IMR-90 (cell line): ENCODE measurements at regions not wholly inside any gene's neighbourhood (a gene's known extent, or its start where the extent isn't known, plus 50 kb on each side); places are given as distances from the start of the nearest gene placed in this dataset.

Source experiments
- ATAC-seq: fragments of 200-7000 bp; cut with Tn5 transposase; 2 replicates; pipeline ENCODE4 v1.9.1; 2020; ENCODE audit warnings: low read depth, mild to moderate bottlenecking, moderate library complexity
- BruUV-seq: library from RNA; stranded (reverse); fragments of 400-500 nt; replicated peaks from 2 replicates; lab custom pipeline; 2021; lab: Mats Ljungman, UMichigan
- CTCF ChIA-PET: fragments of 300-600 bp; formaldehyde crosslinking; extraction: SDS; loops from one replicate; lab custom pipeline; 2021; ENCODE audit warnings: antibody characterized with exemption; lab: Yijun Ruan, JAX
- POLR2A ChIA-PET: fragments of 300-600 bp; sonication (Branson Sonifier 250); formaldehyde crosslinking; loops from one replicate; lab custom pipeline; 2022; ENCODE audit warnings: antibody characterized with exemption; ENCODE audit not compliant: unreplicated experiment; lab: Charles Lee
- DNase-seq: peaks from one replicate; pipeline ENCODE4 v3.0.0; 2013
- H2AFZ ChIP-seq: replicated peaks from 2 replicates; pipeline ENCODE3; 2013; ENCODE audit warnings: low read length, mild to moderate bottlenecking; ENCODE audit not compliant: poor library complexity
- H2AK5ac ChIP-seq: 2 replicates; pipeline ENCODE4 v1.6.1; 2013; ENCODE audit warnings: low read depth, low read length, inconsistent platforms
- H2AK9ac ChIP-seq: replicated peaks from 2 replicates; pipeline ENCODE3; 2013; ENCODE audit warnings: mild to moderate bottlenecking, low read depth, low read length, moderate library complexity; ENCODE audit not compliant: poor library complexity
- H2BK120ac ChIP-seq: 2 replicates; pipeline ENCODE4 v1.6.1; 2013; ENCODE audit warnings: low read depth, low read length, inconsistent platforms
- H2BK15ac ChIP-seq: 3 replicates; pipeline ENCODE4 v1.6.1; 2013; ENCODE audit warnings: low read depth, low read length, inconsistent platforms
- H2BK20ac ChIP-seq: 2 replicates; pipeline ENCODE4 v1.6.1; 2013; ENCODE audit warnings: low read depth, mild to moderate bottlenecking, inconsistent platforms, low read length, moderate library complexity
- H2BK5ac ChIP-seq: 2 replicates; pipeline ENCODE4 v1.6.1; 2013; ENCODE audit warnings: mild to moderate bottlenecking, low read depth, low read length, inconsistent platforms; ENCODE audit not compliant: poor library complexity, severe bottlenecking
- H3K14ac ChIP-seq: replicated peaks from 2 replicates; pipeline ENCODE4 v1.6.1; 2013; ENCODE audit warnings: low read depth, low read length, inconsistent platforms
- H3K18ac ChIP-seq: 2 replicates; pipeline ENCODE4 v1.6.1; 2013; ENCODE audit warnings: low read depth, low read length, control low read depth
- H3K23ac ChIP-seq: 2 replicates; pipeline ENCODE4 v1.6.1; 2013; ENCODE audit warnings: low read depth, low read length, inconsistent platforms
- H3K27ac ChIP-seq: 2 replicates; pipeline ENCODE4 v1.5.1; 2013; ENCODE audit warnings: mild to moderate bottlenecking, control low read depth, low read length; ENCODE audit not compliant: insufficient read depth
- H3K27me3 ChIP-seq: 2 replicates; pipeline ENCODE4 v1.6.1; 2013; ENCODE audit warnings: low read length; ENCODE audit not compliant: control insufficient read depth, insufficient read depth
- H3K36me3 ChIP-seq: 2 replicates; pipeline ENCODE4 v1.6.1; 2013; ENCODE audit warnings: low read length, mixed read lengths; ENCODE audit not compliant: control insufficient read depth, insufficient read depth
- H3K4ac ChIP-seq: 2 replicates; pipeline ENCODE4 v1.6.1; 2013; ENCODE audit warnings: low read depth, low read length, inconsistent platforms
- H3K4me1 ChIP-seq: 2 replicates; pipeline ENCODE4 v1.6.1; 2013; ENCODE audit warnings: low read length, mixed read lengths; ENCODE audit not compliant: control insufficient read depth, insufficient read depth
- H3K4me2 ChIP-seq: 2 replicates; pipeline ENCODE4 v1.6.1; 2013; ENCODE audit warnings: low read depth, mild to moderate bottlenecking, control low read depth, low read length, moderate library complexity
- H3K4me3 ChIP-seq: 2 replicates; pipeline ENCODE4 v1.5.1; 2013; ENCODE audit warnings: low read depth, mild to moderate bottlenecking, control low read depth, low read length, moderate library complexity; ENCODE audit not compliant: insufficient read depth
- H3K56ac ChIP-seq: 2 replicates; pipeline ENCODE4 v1.6.1; 2013; ENCODE audit warnings: low read length, inconsistent platforms; ENCODE audit not compliant: insufficient read depth; ENCODE audit errors: extremely low read depth
- H3K79me1 ChIP-seq, 2 experiments: 2 replicates each; pipeline ENCODE4 v1.6.1; 2013; ENCODE audit warnings: low read length in 2 of 2, inconsistent platforms in 1 of 2, low read depth in 1 of 2
- H3K9ac ChIP-seq: 2 replicates; pipeline ENCODE4 v1.6.1; 2013; ENCODE audit warnings: low read depth, low read length, control low read depth
- H3K9me1 ChIP-seq: 2 replicates; pipeline ENCODE4 v1.6.1; 2013; ENCODE audit warnings: low read length, inconsistent platforms; ENCODE audit not compliant: insufficient read depth
- H3K9me3 ChIP-seq: 2 replicates; pipeline ENCODE4 v1.6.1; 2013; ENCODE audit warnings: low read length; ENCODE audit not compliant: control insufficient read depth, insufficient read depth
- H4K20me1 ChIP-seq: 2 replicates; pipeline ENCODE4 v1.6.1; 2013; ENCODE audit warnings: low read length, inconsistent platforms; ENCODE audit not compliant: insufficient read depth
- H4K5ac ChIP-seq: 2 replicates; pipeline ENCODE4 v1.6.1; 2013; ENCODE audit warnings: mild to moderate bottlenecking, low read depth, low read length, control low read depth
- H4K8ac ChIP-seq, 2 experiments: 2 replicates each; pipeline ENCODE4 v1.6.1; 2013; ENCODE audit warnings: low read depth in 2 of 2, low read length in 2 of 2, control low read depth in 1 of 2, inconsistent platforms in 1 of 2
- H4K91ac ChIP-seq: 2 replicates; pipeline ENCODE4 v1.6.1; 2013; ENCODE audit warnings: low read depth, low read length, inconsistent platforms; ENCODE audit not compliant: insufficient read depth
- BHLHE40 ChIP-seq: fragments of 150-350 bp; IDR thresholded peaks from 2 replicates; pipeline ENCODE4 v1.6.1; 2016; ENCODE audit warnings: mild to moderate bottlenecking, low read depth, low read length
- CEBPB ChIP-seq: IDR thresholded peaks from 2 replicates; pipeline ENCODE4 v1.6.1; 2012; ENCODE audit warnings: low read depth, low read length, improper control_type of control experiment
- CHD1 ChIP-seq: IDR thresholded peaks from 2 replicates; pipeline ENCODE4 v1.6.1; 2012; ENCODE audit warnings: low read depth, low read length, improper control_type of control experiment
- CTCF ChIP-seq: conservative IDR thresholded peaks from 2 replicates; pipeline ENCODE4 v1.5.1; 2012; ENCODE audit warnings: mild to moderate bottlenecking, low read depth, low read length, improper control_type of control experiment
- FOS ChIP-seq: fragments of 150-350 bp; IDR thresholded peaks from 2 replicates; pipeline ENCODE4 v1.6.1; 2016; ENCODE audit warnings: low read depth, low read length
- MAFK ChIP-seq: IDR thresholded peaks from 2 replicates; pipeline ENCODE4 v1.6.1; 2012; ENCODE audit warnings: low read depth, low read length, improper control_type of control experiment
- MAZ ChIP-seq: IDR thresholded peaks from 2 replicates; pipeline ENCODE4 v1.6.1; 2012; ENCODE audit warnings: low read depth, mild to moderate bottlenecking, low read length, improper control_type of control experiment, moderate library complexity, borderline replicate concordance
- MXI1 ChIP-seq: IDR thresholded peaks from 2 replicates; pipeline ENCODE4 v1.6.1; 2012; ENCODE audit warnings: low read depth, mild to moderate bottlenecking, low read length, moderate library complexity, borderline replicate concordance
- NFE2L2 ChIP-seq: fragments of 150-350 bp; IDR thresholded peaks from 2 replicates; pipeline ENCODE4 v1.6.1; 2016; ENCODE audit warnings: low read depth, mild to moderate bottlenecking, low read length
- POLR2A ChIP-seq: IDR thresholded peaks from 2 replicates; pipeline ENCODE4 v1.6.1; 2012; ENCODE audit warnings: mild to moderate bottlenecking, low read depth, low read length
- RAD21 ChIP-seq: IDR thresholded peaks from 2 replicates; pipeline ENCODE4 v1.6.1; 2012; ENCODE audit warnings: low read length, improper control_type of control experiment
- RCOR1 ChIP-seq: IDR thresholded peaks from 2 replicates; pipeline ENCODE4 v1.6.1; 2012; ENCODE audit warnings: mild to moderate bottlenecking, low read length, improper control_type of control experiment; ENCODE audit not compliant: insufficient replicate concordance
- RFX5 ChIP-seq: IDR thresholded peaks from 2 replicates; pipeline ENCODE4 v1.8.0; 2012; ENCODE audit warnings: low read depth, mild to moderate bottlenecking, low read length, moderate library complexity
- SMC3 ChIP-seq: fragments of 150-350 bp; IDR thresholded peaks from 2 replicates; pipeline ENCODE4 v1.6.1; 2016; ENCODE audit warnings: low read depth, mild to moderate bottlenecking, antibody characterized with exemption, low read length, moderate library complexity
- USF2 ChIP-seq: fragments of 150-350 bp; IDR thresholded peaks from 2 replicates; pipeline ENCODE4 v1.6.1; 2017; ENCODE audit warnings: mild to moderate bottlenecking, antibody characterized with exemption, low read length, low read depth
- WGBS, 2 experiments: methylation state at CpG; one replicate each; pipeline versions ENCODE4 v1.1.5 to v1.1.7; 2013; ENCODE audit warnings: missing lambda C conversion rate in 2 of 2; ENCODE audit not compliant: insufficient read length in 1 of 2; ENCODE audit errors: extremely low coverage in 2 of 2; 5-methylcytosine and 5-hydroxymethylcytosine counted together
- dilution Hi-C: fragments of 300-500 bp; cut with HindIII; formaldehyde crosslinking; loops from one replicate; pipeline ENCODE4 v1.14.3; 2018; ENCODE audit warnings: low sequenced_read_pairs; ENCODE audit not compliant: unreplicated experiment
- in situ Hi-C: fragments of 300-500 bp; cut with MboI; formaldehyde crosslinking; loops from 3 replicates; pipeline ENCODE4 v1.14.3; 2019; ENCODE audit warnings: low sequenced_read_pairs, inconsistent platforms, mixed read lengths
- intact Hi-C: fragments of 100-400 bp; cut with micrococcal nuclease; formaldehyde crosslinking; loops from 2 replicates; pipeline ENCODE4 v1.10.0; 2022
- TF ChIP-seq, protein P1 (sequence below): fragments of 150-350 bp; IDR thresholded peaks from 2 replicates; pipeline ENCODE4 v1.6.1; 2016; ENCODE audit warnings: low read depth, mild to moderate bottlenecking, low read length, moderate library complexity, borderline replicate concordance

DNA sequence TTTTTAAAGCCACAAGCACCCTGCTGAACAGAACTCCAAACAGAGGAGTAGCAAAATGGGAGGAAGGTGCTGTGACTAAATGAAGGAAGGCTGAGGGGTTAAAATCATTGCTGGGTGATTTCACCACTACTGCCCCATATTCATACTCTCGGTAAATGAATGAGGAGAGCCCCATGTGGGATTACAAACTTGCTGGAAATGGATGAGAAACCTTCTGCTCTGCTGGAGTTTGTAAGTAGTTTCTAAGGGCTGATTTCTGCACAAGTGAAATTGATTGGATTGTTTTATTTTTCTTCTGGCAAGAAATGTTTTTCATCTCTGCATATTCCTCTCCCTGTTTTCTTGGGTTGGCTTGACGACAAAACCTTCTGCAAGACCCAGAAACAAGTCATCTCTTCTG lies 533.5 kb upstream of the MMS22L start:
- CTCF ChIA-PET: no interaction called here
- Histone ChIP-seq H3K4ac (no peak overlapping the region), H2BK20ac (no peak overlapping the region), H2BK120ac (no peak overlapping the region), H2AK5ac (no peak overlapping the region), H3K4me2 (no peak overlapping the region), H3K9me3 (no peaks in the 10 kb centered on the region), H3K27ac (no peak overlapping the region), H2BK5ac (no peak overlapping the region), H3K27me3 (no peaks in the 10 kb centered on the region), H3K9me1 (no peaks in the 10 kb centered on the region), H3K79me1 (no peaks in the 10 kb centered on the region), H3K9ac (no peak overlapping the region), H4K8ac (no peak overlapping the region), H4K91ac (no peak overlapping the region), H3K23ac (no peak overlapping the region), H3K4me1 (no peaks in the 10 kb centered on the region), H3K4me3 (no peak overlapping the region), H4K20me1 (no peaks in the 10 kb centered on the region), H3K56ac (no peak overlapping the region), H2AFZ (no peak overlapping the region), H3K14ac (no peak overlapping the region), H4K5ac (no peak overlapping the region), H3K18ac (no peak overlapping the region), H2AK9ac (no peak overlapping the region), H2BK15ac (no peak overlapping the region), H3K36me3 (no peaks in the 10 kb centered on the region)
- POLR2A ChIA-PET: no interaction called here
- TF ChIP-seq RCOR1 (no peak), CHD1 (no peak), MXI1 (no peak), MAFK (no peak), POLR2A (no peak), NFE2L2 (no peak), BHLHE40 (no peak), USF2 (no peak), FOS (no peak), SMC3 (no peak), MAZ (no peak), RAD21 (no peak), CEBPB (no peak), CTCF (no peak), RFX5 (no peak)
- TF ChIP-seq, protein P1, sequence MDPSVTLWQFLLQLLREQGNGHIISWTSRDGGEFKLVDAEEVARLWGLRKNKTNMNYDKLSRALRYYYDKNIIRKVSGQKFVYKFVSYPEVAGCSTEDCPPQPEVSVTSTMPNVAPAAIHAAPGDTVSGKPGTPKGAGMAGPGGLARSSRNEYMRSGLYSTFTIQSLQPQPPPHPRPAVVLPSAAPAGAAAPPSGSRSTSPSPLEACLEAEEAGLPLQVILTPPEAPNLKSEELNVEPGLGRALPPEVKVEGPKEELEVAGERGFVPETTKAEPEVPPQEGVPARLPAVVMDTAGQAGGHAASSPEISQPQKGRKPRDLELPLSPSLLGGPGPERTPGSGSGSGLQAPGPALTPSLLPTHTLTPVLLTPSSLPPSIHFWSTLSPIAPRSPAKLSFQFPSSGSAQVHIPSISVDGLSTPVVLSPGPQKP: no peak
- dilution Hi-C loops: no loop called here
- no CpG with 5 or more reads among the region's 2 CpGs for WGBS, 2 experiments
- intact Hi-C loops: no loop called here
- ATAC-seq (no peak), DNase-seq (no peak)
- no TSS peak for BruUV-seq
- in situ Hi-C loops: no loop called here
